Spleen (tissue), 11 donors: ENCODE measurements at regions not wholly inside any gene's neighbourhood (a gene's known extent, or its start where the extent isn't known, plus 50 kb on each side); places are given as distances from the start of the nearest gene placed in this dataset.

Experiments
- DNase-seq: peaks from one replicate; pipeline ENCODE4 v3.0.0-alpha.2; 2020
- H3K27ac ChIP-seq, 8 donors: fragments of 200-600 bp; sonication (generic) in 7 of 8; 1 replicate in 4 of 8; 2 replicates in 4 of 8; pipeline versions ENCODE4 v1.5.0 to v1.8.0; 2016 to 2021; ENCODE audit warnings: inconsistent platforms in 4 of 8, mild to moderate bottlenecking in 4 of 8, moderate library complexity in 1 of 8
- H3K27me3 ChIP-seq, 7 donors: fragments of 200-600 bp; sonication (generic) in 6 of 7; replicated peaks in 1 of 7; 1 replicate in 4 of 7; 2 replicates in 3 of 7; pipeline versions ENCODE4 v1.5.0 to v1.8.0; 2016 to 2021; ENCODE audit warnings: inconsistent platforms in 3 of 7, mild to moderate bottlenecking in 1 of 7
- H3K36me3 ChIP-seq, 6 donors: fragments of 200-600 bp; sonication (generic) in 5 of 6; 1 replicate in 4 of 6; 2 replicates in 2 of 6; pipeline versions ENCODE4 v1.5.0 to v1.8.0; 2016 to 2021; ENCODE audit warnings: inconsistent platforms in 2 of 6
- H3K4me1 ChIP-seq, 6 donors: fragments of 200-600 bp; sonication (generic) in 5 of 6; 1 replicate in 3 of 6; 2 replicates in 3 of 6; pipeline versions ENCODE4 v1.5.0 to v1.8.0; 2016 to 2021; ENCODE audit warnings: inconsistent platforms in 3 of 6
- H3K4me3 ChIP-seq, 8 donors: fragments of 200-600 bp; sonication (generic) in 7 of 8; 1 replicate in 4 of 8; 2 replicates in 4 of 8; pipeline versions ENCODE4 v1.5.0 to v1.8.0; 2016 to 2021; ENCODE audit warnings: inconsistent platforms in 4 of 8, mild to moderate bottlenecking in 4 of 8, moderate library complexity in 2 of 8
- H3K9me3 ChIP-seq, 8 donors: fragments of 200-600 bp; sonication (generic) in 7 of 8; 1 replicate in 4 of 8; 2 replicates in 4 of 8; pipeline versions ENCODE4 v1.5.0 to v1.8.0; 2016 to 2021; ENCODE audit warnings: inconsistent platforms in 4 of 8
- POLR2A ChIP-seq, 3 donors: fragments of 450-650 bp; IDR thresholded peaks; one replicate each; pipeline ENCODE4 v1.5.1; 2017; ENCODE audit warnings: antibody characterized with exemption in 3 of 3, mild to moderate bottlenecking in 1 of 3
- POLR2AphosphoS5 ChIP-seq, 3 donors: sonication (generic); formaldehyde crosslinking; IDR thresholded peaks; one replicate each; pipeline ENCODE4 v1.5.1; 2017; ENCODE audit warnings: antibody characterized with exemption in 3 of 3
- WGBS, 5 donors: extraction: QIAGEN DNeasy Blood & Tissue Kit in 3 of 5; methylation state at CpG; one replicate each; pipeline versions ENCODE4 v1.1.5 to v1.1.7; 2013 to 2018; 5-methylcytosine and 5-hydroxymethylcytosine counted together
- intact Hi-C: fragments of 100-400 bp; cut with DNase I; formaldehyde crosslinking; loops from one replicate; pipeline ENCODE4 v1.15.0; 2023; ENCODE audit warnings: low total_unique reads
- TF ChIP-seq, protein P1 (sequence below), 11 experiments: fragments of 200-600 bp in 7 of 11; fragments of 450-650 bp in 4 of 11; sonication (generic) in 4 of 11; IDR thresholded peaks in 8 of 11; conservative IDR thresholded peaks in 3 of 11; 1 replicate in 7 of 11; 2 replicates in 4 of 11; pipeline versions ENCODE4 v1.4.0 to v1.8.0; 2016 to 2021; ENCODE audit warnings: antibody characterized with exemption in 11 of 11, inconsistent platforms in 4 of 11, mild to moderate bottlenecking in 1 of 11
- donor health status: healthy with polysubstance abuse.
- donor health status: DM: no; HTN: no; CAD: no; lungs with moderate emphysema.
- donor health status: DM: no; HTN: no; CAD: no.
- donor health status: Bipolar disorder and iron deficiency.
- donor health status: healthy.
- donor health status: DM: no; HTN: no; CAD: no.
- donor health status: DM: yes; HTN: yes; CAD: no.

DNA sequence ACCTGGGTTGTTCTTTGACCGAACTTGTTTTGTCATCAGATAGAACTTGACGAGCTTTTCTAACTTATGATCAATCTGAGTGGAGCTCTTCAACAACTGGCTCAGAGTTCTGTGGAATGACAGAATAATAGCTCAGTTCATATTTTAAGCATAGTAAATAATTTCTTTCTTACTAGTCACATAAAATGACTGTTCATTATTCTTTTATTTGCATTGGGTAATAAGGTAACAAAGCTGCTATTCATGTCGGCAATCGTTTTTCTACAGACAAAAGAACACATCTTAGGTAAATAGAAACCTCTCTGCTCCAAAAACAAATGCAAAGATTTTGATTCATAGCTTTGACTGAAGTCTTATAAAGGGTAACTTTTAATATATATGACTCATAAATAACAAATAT lies 57.3 kb upstream of the CXCL8 start:
- H3K4me3 ChIP-seq: no peak overlapping the region
- DNase-seq: no peak
- TF ChIP-seq POLR2AphosphoS5 (IDR thresholded peaks at IDR 0.05) (no peak), POLR2A (IDR thresholded peaks at IDR 0.05) (no peak)
- TF ChIP-seq, protein P1, sequence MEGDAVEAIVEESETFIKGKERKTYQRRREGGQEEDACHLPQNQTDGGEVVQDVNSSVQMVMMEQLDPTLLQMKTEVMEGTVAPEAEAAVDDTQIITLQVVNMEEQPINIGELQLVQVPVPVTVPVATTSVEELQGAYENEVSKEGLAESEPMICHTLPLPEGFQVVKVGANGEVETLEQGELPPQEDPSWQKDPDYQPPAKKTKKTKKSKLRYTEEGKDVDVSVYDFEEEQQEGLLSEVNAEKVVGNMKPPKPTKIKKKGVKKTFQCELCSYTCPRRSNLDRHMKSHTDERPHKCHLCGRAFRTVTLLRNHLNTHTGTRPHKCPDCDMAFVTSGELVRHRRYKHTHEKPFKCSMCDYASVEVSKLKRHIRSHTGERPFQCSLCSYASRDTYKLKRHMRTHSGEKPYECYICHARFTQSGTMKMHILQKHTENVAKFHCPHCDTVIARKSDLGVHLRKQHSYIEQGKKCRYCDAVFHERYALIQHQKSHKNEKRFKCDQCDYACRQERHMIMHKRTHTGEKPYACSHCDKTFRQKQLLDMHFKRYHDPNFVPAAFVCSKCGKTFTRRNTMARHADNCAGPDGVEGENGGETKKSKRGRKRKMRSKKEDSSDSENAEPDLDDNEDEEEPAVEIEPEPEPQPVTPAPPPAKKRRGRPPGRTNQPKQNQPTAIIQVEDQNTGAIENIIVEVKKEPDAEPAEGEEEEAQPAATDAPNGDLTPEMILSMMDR (IDR thresholded peaks at IDR 0.05 in 8 of 11, conservative IDR thresholded peaks at IDR 0.05 in 3 of 11): no peak
- H3K4me1 ChIP-seq: no peaks in the 10 kb centered on the region
- no peaks in the 10 kb centered on the region for H3K27me3 ChIP-seq
- WGBS, 5 donors: 88 to 97% (median 93%) methylated on average over 4 of the region's 4 CpGs
- intact Hi-C loops: no loop called here
- no peak overlapping the region for H3K27ac ChIP-seq
- H3K9me3 ChIP-seq: no peaks in the 10 kb centered on the region
- no peaks in the 10 kb centered on the region for H3K36me3 ChIP-seq

DNA sequence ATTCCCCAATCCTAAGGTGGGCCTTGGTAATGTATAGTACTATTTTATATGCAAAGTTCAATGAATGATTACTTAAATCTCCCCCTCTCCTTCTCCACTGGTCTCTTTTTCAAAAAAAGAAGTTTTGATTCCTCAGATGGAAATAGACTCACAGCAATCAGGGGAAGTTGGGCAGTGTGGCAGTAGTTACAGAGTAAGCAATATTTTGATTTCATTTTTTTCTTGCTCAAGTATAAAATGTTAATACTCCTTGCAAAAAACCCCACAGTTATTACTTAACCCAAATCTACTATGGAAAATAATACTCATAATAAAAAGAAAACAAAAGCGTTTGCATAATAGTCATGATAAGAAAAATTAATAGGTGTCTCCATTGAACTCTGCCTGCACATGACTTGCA lies 56.9 kb upstream of the CXCL8 start:
- H3K27ac ChIP-seq: no peak overlapping the region
- no peaks in the 10 kb centered on the region for H3K27me3 ChIP-seq
- no peaks in the 10 kb centered on the region for H3K4me1 ChIP-seq
- TF ChIP-seq POLR2A (IDR thresholded peaks at IDR 0.05) (no peak), POLR2AphosphoS5 (IDR thresholded peaks at IDR 0.05) (no peak)
- TF ChIP-seq, protein P1 (IDR thresholded peaks at IDR 0.05 in 8 of 11, conservative IDR thresholded peaks at IDR 0.05 in 3 of 11): no peak
- H3K4me3 ChIP-seq: no peak overlapping the region
- WGBS, 5 donors: 73 to 88% (median 78%) methylated on average over 1 of the region's 1 CpG
- DNase-seq: no peak
- intact Hi-C loops: no loop called here
- H3K36me3 ChIP-seq: no peaks in the 10 kb centered on the region
- H3K9me3 ChIP-seq: no peaks in the 10 kb centered on the region

- H3K4me1 ChIP-seq: no peaks in the 10 kb centered on the region
- H3K27ac ChIP-seq: no peak overlapping the region
- TF ChIP-seq, protein P1 (IDR thresholded peaks at IDR 0.05 in 8 of 11, conservative IDR thresholded peaks at IDR 0.05 in 3 of 11): no peak
- TF ChIP-seq POLR2AphosphoS5 (IDR thresholded peaks at IDR 0.05): no peak
- TF ChIP-seq POLR2A (IDR thresholded peaks at IDR 0.05): no peak
- no peaks in the 10 kb centered on the region for H3K9me3 ChIP-seq
- H3K36me3 ChIP-seq: no peaks in the 10 kb centered on the region
- H3K27me3 ChIP-seq: no peaks in the 10 kb centered on the region
- H3K4me3 ChIP-seq: no peak overlapping the region
- no peak for DNase-seq
- 0 to 7% (median 0%) methylated on average over 1 of the region's 1 CpG for WGBS, 5 donors
- intact Hi-C loops: no loop called here
These were observed 56.3 kb upstream of the CXCL8 start for GRCh38 chr4:73684097-73684496.

- DNase-seq: no peak
- Histone ChIP-seq H3K4me1 (no peaks in the 10 kb centered on the region), H3K4me3 (no peak overlapping the region), H3K36me3 (no peaks in the 10 kb centered on the region), H3K9me3 (no peaks in the 10 kb centered on the region), H3K27me3 (no peaks in the 10 kb centered on the region), H3K27ac (no peak overlapping the region)
- intact Hi-C loops: no loop called here
- TF ChIP-seq POLR2AphosphoS5 (IDR thresholded peaks at IDR 0.05) (no peak), POLR2A (IDR thresholded peaks at IDR 0.05) (no peak)
- TF ChIP-seq, protein P1 (IDR thresholded peaks at IDR 0.05 in 8 of 11, conservative IDR thresholded peaks at IDR 0.05 in 3 of 11): no peak
- 59 to 83% (median 80%) methylated on average over 1 of the region's 1 CpG for WGBS, 5 donors
These were observed 55.3 kb upstream of the CXCL8 start for GRCh38 chr4:73685052-73685451.
